HG03108 (cell line): ENCODE measurements at regions not wholly inside any gene's neighbourhood (a gene's known extent, or its start where the extent isn't known, plus 50 kb on each side); places are given as distances from the start of the nearest gene placed in this dataset.
A peak's percentile ranks its signal among the peaks of the same experiment; 100 is the strongest.

Source experiments
- ATAC-seq: cut with Tn5 transposase; IDR thresholded peaks from one replicate; pipeline ENCODE4 v1.9.1; 2021; ENCODE audit warnings: moderate library complexity; ENCODE audit not compliant: unreplicated experiment

GRCh38 chr5:167950126-167950721 is 341.2 kb upstream of the WWC1 start:
- no peak for ATAC-seq

- ATAC-seq: no peak
Measured at GRCh38 chr5:167951116-167951515, 340.3 kb upstream of the WWC1 start.

DNA sequence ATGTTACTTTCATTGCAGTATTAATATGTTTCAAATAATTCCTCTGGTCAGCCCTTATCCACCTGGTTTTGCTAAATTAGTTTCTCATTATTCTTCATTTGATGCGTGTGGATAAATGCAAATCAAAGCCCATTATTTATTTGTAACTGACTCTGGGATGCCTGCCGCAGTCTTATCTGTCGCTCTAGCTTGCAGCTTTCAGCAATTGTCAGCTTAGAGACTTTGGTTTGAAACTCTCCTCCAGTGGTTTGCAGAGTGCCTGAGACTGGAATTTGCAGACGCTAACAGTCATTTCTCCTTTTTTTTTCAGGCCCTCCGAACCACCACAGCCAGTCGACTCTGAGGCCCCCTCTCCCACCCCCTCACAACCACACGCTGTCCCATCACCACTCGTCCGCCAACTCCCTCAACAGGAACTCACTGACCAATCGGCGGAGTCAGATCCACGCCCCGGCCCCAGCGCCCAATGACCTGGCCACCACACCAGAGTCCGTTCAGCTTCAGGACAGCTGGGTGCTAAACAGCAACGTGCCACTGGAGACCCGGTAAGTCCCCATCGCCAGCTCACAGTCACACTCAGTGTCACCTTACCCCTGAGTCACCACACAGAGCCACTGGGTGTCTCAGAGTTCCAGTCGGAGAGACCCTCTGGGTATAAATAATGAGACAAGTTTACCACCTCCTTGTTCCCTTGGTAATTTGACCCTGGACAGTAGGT is 339.0 kb upstream of the WWC1 start:
- no peak for ATAC-seq

DNA sequence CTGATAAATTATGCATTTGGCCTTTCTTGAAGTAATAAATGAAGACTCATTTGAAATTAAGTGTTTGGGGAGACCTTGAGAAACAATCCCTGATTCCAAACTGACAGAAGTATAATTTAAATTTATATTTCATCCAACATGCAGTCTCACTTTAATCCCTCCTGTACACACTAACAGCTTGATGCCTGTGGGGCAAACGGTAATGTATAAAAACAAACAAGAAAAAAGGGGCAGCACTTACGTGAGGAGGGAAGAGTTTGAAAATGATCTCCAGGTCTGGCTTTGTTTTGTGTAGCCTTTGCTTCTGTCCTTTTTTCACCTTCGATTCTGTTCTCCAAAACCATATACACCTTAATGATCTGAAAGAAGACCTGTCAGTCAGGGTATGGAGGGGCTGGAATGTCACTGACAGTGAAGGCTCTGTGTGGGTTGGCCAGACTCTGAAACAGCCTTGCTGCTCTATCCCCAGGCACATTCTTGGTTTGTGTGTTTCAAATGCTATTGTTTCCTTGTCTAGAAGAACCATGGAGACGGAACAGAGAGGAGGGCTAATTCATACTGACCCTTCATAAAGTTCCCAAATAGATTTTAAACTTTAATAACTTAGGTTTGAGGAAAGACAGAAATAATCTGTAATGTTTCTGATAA is 338.2 kb upstream of the WWC1 start:
- no peak for ATAC-seq

GRCh38 chr5:167961731-167962130 is 329.7 kb upstream of the WWC1 start:
- ATAC-seq: no peak

GRCh38 chr5:167964529-167964928 is 326.9 kb upstream of the WWC1 start:
- no peak for ATAC-seq

DNA sequence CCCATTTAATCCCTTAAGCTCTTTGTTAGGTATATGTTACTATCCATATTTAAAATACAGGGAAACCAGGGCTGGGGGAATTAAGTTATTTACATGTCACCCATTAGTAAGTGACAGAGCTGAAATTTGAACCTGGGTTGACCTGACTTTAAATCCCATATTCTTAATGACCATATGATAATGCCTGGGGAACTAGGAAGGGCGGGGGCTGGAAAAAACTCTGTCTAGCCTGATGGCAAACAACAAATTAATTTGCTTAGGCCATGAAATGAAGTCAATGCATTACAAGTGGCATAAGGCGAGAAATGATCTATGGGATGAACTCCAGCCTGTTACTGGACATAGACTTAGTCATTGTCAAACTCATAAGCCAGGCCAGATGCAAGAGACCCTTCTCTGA is 325.7 kb upstream of the WWC1 start:
- ATAC-seq: no peak

GRCh38 chr5:167966979-167967378 is 324.5 kb upstream of the WWC1 start:
- no peak for ATAC-seq

GRCh38 chr5:167967494-167968177 is 323.8 kb upstream of the WWC1 start:
- ATAC-seq: no peak

- no peak for ATAC-seq
Measured at GRCh38 chr5:167968837-167969236, 322.6 kb upstream of the WWC1 start.

GRCh38 chr5:167969998-167970397 is 321.4 kb upstream of the WWC1 start:
- peak; percentile 45 for ATAC-seq

DNA sequence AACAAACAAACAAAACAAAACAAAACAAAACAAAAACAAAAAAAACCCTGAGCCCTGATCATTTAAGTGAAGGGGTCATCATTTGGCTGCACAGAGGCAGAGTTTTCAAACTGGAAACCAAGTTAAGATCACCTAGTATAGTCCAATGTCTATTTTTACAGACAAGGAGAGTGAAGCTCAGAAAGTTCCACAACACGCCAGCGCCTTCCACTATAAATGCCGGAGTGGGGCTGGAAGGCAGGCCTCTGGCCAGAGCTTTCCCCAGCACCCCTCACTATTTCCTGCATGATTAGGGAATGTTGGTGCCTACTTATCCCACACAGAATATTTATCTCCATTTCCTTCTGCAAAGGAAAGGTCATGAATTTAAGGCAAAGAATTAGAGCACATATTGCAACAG is 319.7 kb upstream of the WWC1 start:
- ATAC-seq: no peak

DNA sequence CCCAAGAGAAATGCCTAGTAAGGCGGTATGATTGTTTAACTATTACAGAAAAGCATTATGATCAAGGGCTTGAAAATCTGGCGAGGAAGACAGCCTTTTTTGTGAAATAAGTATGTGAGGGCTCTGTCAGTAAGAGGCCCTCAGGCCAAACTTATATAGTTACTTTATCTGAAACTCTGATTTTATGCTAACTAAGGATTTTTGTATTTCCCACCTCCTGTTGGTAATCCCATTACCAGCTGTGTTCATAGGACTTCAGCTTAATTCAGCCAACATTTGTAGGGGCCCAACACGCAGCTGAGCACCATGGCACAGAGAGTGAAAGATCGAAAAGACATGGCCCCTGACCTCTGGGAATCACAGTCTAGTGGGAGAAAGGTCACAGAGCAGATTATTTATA is 318.3 kb upstream of the WWC1 start:
- no peak for ATAC-seq

- no peak for ATAC-seq
Measured at GRCh38 chr5:167984951-167985350, 306.5 kb upstream of the WWC1 start.

DNA sequence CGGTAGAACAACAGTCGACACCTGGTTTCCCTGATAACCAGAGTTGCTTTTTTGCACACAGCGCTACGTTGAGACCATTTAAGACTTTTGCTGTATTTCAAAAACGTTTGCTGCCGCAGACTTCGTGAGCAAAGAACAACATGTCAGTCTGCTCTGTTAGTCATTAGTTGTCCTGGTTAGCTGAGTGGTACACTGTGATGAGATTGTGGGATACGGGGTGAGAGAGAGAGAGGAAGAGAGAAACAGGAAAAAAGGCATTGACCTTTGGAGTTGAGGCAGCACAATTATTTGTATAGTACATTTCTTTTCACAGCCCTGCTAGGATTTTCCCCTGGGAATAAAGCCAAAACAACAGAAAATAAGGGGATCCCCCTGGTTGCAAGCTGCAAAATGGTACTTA is 306.1 kb upstream of the WWC1 start:
- no peak for ATAC-seq

DNA sequence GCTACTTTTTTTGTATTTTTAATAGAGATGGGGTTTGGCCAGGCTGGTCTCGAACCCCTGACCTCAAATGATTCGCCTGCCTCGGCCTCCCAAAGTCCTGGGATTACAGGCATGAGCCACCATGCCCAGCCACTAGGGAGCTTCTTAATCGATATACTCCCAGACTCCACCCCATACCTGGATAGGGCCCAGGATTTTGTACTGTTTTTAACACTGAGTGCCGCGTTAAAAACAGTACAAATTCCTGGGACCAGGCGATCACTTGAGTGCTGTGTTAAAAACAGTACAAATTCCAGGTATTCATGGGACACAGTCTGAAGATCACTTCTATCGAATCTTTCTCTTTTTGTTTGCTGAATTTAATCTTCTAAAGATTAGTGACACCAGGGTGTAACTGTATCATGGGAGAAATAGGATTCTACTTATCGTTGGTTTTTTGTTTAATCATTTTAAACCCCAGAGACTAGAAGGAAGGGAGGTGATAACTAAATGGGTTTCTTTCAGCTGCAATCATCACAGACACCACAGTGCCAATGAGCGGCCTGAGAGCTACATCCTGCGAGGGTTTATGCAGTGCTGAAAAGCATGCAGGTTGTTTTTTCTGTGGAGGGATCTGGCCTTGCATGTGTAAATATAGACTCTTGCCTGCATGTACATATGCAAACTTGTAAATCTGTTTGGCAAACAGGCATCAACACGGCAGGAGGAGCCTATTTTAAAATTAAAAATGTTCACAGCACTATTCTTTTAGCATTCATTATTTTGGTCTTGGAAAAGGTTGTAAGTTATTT is 303.8 kb upstream of the WWC1 start:
- ATAC-seq: no peak

GRCh38 chr5:167992868-167993267 is 298.6 kb upstream of the WWC1 start:
- no peak for ATAC-seq

- ATAC-seq: no peak
Measured at GRCh38 chr5:167993771-167994170, 297.7 kb upstream of the WWC1 start.

- ATAC-seq: no peak
Measured at GRCh38 chr5:167995844-167996425, 295.5 kb upstream of the WWC1 start.

DNA sequence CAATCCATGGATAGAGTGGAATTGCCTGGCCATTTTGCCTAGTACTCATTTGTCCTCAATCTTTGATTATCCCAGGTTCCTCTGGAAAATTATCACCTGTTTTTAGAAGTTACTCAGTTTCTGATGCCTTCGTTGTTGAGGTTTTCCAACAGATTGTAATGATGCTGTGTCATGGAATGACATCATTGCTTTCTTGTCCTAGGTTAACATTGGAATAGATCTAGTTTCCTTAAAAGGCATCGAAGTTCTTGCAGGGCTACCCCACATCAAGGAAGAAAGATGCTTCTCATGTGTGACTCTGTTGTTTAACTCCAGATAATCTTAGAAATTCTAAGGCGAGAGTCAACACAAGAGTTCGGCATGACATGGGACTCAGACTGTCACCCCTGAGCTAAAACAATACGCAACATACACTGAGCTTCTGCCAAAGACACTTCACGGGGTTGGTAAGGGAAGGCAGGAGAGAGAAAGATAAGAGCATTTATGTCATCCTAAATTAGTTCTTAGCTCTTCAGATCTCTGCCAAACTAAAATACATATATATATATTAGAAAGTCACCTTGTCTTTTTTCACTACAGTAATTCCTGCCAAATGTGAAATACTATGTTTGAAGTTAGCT is 293.2 kb upstream of the WWC1 start:
- ATAC-seq: no peak
